ENCODE measurements at regions not wholly inside any gene's neighbourhood (a gene's known extent, or its start where the extent isn't known, plus 50 kb on each side); places are given as distances from the start of the nearest gene placed in this dataset.
"Not testable (repeated sequence)": the region's sequence is repeated elsewhere in the genome, so short reads cannot be mapped to it uniquely, and the experiment has no call there.

DNA sequence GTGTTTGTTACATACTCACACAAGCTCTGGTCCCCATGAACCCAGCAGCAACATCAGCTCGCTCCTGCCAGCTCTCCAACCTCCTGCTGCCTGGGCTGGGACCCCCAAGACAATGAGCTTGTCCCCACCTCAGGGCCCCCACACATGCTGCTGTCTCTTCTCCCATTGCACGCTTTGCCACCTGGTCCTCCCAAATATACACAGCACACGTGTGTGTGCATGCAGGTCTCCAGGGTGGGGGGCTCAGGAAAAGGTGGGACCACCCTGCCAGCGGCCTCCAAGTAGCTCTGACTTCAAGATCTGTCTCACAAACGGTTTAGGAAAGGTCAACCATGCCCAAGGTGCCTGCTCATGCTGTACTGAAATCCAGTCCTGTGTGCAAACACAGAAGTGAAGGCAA lies 68.1 kb upstream of the CCND1 start:
- no peak for DNase-seq

DNA sequence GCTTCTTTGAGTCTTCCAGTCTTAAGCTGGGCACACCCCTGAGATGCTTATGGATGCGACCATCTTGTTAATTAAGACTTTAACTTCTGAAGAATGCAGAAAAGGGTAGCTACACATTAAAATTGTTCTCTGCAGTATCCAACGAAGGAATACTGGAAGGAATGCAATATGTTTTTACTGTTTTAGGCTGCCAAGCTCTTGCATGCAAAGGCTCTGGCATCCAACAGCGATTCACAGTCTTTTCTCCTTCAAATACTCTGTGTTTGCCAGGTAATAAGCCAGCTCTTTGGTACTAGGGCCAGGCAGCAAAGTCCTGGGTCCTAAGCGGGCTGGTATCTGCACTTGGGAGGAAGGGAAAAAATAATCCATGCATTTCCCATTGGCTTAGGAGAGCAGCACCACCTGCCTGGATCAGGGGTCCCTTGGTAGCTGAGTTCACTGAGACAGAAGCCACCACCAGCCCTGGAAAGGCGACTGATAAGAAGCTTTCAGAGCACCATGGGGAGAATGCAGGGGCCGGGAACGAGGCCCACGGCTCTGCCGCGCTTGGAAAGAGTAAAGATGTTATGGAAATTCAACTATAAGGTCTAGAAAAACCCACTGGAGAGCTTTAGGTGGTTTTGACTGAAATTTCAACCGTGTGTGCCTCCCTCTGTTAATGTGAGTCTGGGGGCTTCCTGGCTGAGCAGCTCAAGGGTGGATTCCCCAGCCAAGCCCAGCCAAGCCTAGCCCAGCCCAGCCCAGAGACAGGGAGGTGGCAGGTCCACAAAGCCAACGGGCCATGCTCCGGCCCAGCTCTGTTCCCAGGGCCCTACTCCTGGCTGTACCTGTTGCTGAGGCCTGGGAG lies 67.0 kb upstream of the CCND1 start:
- DNase-seq, result no peak

DNA sequence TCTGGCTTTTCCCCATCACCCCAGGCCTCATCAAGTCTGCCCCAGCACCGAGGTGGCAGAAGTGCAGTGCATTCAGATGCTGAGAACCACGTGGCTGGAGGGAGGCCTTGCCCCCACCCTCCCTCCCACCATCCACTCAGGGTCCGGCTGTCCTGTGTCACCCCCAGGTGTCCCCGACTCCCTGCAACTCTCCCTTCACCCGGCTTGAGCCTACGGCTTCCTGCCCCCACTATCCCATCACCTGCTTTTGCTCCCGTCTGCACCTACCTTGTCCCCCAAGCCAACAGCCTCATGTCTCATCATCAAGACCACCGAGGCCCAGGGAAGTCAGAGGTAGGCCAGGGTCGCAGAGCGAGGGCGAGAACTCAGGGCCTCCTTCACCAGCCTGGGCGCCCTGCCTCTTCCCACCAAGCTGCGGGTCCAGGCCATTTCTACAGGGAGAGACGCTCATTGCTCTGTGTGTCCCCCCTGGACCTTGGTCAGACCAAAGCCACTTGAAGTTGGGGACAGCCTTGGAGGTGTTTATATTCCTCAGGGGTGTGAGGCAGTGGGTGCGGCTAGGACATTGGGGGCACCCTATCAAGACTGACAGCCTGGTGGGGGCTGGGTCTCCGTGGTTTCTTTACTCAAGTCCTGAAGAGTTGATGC lies 66.2 kb upstream of the CCND1 start:
- peak in 1 of 2 experiments; percentile 4 for DNase-seq

DNA sequence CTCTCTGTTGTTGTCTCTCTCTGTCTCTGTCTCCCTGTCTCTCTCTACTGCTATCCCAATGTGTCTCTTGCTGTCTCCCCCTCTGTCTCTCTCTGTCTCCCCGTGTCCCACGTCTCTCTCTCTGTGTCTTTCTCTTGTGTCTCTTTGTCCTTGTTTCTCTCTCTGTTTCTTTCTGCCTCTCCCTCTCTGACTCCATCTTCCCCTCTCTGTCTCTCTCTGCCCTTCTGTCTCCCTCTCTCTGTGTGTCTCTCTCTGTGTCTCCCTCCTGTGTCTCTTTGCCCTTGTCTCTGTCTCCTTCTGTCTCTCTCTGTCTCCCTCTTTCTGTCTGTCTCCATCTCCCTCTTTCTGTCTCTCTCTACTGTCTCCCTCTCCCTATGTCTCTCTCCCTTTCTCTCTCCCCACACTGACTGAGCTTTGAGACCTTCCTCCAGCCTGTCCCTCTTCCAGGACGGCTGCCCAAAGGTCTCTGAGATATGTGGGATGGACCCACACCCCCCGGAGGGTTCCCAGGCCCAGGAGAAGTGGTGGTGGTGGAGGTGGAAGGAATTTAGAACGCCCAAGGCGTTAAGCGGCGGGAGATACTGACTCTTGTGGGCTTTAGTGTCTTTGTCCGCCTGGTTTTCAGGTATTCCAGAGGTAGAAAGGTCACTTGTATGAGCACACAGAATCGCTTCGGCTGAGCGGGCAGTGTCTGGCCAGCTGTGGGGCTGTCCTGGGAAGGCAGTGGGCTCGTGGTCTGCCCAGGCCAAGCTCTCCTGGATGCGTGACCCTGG lies 65.5 kb upstream of the CCND1 start:
- no peak for DNase-seq

DNA sequence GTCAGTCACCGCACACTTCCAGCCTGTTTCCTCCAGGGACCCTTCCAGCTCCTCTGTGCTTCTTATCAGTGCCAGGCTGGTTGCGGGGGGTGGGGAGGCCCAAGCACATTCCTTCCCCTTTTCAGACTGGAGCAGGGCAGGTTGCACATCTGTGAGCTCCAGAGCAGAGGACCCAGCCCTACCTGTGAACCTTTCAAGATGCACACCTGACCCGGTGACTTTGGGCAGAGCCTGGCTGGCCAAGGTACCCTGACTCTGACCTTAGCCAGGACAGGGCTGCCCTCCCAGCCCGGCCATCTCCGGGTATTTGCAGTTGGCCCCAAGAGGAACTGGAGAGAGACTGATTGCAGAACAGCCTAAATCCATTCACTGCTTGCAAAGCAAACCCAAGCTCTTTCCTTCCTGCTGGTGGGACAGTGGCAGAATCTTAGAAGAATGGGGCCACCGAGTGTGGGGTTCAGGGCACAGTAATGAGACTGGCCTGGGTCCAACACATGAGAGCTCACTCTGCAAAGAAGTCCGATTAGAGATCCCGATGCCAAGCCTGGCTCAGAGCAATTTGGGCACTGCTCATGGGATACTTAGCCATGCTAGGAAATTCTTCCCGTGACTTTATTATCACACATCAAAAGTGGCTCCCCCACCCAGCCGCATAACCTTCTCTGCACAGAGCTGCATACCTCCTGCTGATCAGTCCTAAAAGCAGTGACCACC lies 64.7 kb upstream of the CCND1 start:
- DNase-seq, result no peak

DNA sequence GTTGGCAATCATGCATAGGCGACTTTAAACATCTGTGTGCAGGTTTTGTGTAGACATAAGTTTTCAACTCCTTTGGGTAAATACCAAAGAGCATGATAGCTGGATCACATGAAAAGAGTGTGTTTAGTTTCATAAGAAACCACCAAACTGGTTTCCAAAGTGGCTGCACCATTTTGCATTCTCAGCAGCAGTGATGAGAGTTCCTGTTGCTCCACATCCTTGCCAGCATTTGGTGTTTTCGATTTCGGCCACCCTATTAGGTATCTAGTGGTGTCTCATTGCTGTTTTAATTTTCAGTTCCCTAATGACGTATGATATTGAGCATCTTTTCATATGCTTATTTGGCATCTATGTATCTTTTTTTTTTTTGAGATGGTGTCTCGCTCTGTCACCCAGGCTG lies 62.8 kb upstream of the CCND1 start:
- DNase-seq, result no peak

DNA sequence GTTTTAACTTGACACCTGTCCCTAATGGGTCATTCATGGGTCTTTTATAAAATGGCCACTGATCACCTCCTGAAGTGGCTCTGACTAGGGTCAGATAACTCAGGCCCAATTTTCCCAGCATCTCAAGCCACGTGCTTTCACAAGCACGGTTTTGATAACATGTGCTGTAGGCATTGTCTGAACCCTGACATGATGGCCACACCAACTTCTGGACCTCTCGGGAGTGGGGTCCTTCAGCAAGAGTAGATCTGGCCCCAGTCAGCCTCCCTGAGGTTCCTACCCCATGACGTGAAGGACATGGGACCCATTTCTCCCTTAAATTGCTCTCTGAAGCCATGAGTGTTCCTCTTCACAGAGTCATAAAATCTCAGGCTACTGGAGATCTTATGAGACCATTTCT lies 60.4 kb upstream of the CCND1 start:
- no peak for DNase-seq

DNA sequence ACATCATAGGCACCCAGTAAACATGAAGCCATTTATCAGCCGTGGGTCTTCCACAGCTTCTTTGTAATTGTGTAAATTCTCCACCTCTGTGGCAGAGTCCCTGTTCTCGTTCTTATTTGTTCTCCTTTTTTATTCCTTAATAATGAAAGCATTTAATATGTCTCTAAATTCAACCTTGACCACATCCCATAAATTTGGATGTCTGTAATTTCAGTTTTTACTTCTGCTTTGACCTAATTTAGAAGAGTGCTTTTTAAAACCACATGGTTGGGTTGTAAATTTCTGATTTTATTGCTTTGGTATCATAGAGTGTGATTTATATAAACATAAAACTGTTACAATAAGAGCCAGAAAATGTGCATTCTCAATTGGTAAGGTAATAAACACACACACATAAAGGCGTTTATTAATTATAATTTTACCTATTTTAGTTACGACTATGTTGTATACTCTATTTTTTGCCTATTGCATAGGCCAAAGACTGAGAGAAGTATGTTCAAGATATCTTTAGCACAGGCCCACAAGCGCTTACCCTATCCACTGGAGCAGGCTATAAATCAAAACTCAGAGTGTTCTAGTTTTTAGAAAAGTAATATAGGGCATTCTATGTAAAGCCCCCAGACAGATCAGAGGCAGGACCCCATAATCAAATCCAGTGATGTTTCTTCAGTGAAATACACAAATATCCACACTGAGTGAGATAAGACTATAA lies 58.0 kb upstream of the CCND1 start:
- no peak for DNase-seq

DNA sequence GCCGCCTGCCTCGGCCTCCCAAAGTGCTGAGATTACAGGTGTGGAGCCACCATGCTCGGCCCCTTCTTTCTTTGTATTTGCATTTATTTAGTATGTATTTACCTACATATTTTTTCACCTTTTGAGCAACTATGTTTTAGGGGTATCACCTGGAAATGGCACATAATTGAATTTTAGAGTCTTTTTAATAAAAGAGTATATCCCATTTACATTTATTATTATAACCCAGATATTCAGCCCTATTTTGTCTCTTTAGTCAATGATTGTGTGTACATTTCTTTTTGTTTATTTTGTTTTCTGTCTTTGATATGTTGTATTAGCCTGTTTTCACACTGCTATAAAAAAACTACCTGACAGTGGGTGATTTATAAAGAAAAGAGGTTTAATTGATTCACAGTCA lies 56.8 kb upstream of the CCND1 start:
- no peak for DNase-seq

DNA sequence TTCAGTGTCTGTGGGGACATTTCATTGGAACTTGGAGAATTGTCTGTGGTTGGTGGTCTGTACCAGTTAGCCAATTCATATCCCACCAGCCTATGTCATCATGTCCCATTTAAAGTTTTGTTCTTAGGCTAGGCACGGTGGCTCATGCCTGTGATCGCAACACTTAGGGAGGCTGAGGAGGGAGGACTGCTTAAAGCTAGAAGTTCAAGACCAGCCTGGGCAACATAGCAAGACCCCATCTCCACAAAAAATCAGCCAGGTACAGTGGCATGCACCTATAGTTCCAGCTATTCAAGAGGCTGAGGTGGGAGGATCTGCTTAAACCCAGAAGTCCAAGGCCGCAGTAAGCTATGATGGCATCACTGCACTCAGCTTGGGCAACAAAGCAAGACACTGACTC lies 55.6 kb upstream of the CCND1 start:
- DNase-seq, result no peak

DNA sequence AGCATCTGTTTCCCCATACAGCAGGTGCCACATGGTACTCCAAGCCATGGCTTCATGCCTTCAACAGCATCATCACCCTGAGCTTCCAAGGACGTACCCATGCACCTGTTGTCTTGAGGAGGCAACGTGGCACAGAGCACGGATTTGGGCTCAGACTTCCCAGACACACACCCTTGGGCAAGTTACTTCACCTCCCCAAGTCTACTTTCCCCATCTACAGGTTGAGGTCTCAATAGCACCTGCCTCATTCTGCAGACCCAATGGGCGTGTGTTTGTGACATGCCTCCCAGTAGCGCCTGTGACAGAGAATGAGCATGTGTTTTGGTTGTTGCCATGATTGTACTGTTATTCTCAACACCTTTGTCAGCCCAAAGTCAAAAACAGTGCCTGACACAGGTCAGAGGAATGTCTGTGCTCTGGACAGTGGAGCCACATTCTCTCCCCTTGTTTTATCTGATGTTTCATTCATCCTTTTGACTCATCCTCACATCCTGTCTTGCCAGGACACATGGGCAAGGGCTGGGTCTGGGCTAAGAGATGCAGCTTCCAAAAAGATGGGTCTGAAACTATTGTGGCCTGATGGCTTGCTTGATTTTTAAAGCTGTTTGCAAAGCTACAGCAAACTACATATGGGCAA lies 53.4 kb upstream of the CCND1 start:
- no peak for DNase-seq

DNA sequence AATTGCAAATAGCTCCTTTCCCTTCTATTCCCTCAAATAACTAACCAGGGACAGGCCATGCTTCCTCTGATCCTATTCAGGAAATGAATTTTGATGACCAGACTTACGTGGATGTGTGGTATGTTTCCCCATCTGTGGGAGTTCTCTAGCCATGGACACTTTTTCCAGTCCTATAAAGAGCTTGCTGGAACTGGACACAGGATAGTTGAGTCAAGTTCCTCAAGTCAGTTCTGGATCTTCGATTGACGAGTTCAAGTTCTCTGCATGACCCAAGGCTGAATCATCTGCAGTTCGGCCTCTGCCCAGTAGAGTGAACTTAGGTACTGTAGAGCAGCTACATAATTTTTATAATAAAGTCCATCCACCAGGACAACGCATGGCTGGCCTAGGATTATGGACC lies 52.7 kb upstream of the CCND1 start:
- DNase-seq, result no peak

DNA sequence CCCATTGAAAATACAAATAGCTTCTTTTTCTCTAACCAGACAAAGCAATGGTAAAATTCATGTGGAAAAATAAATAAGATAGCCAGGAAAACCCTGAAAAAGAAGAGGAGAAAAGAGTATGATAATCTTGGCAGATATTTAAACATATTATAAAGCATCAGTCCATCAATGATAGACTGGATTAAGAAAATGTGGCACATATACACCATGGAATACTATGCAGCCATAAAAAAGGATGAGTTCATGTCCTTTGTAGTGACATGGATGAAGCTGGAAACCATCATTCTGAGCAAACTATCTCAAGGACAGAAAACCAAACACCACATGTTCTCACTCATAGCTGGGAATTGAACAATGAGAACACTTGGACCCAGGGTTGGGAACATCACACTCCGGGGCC lies 50.9 kb upstream of the CCND1 start:
- not testable (repeated sequence) for DNase-seq

Data from activated T-cell treated with anti-CD3 and anti-CD28 coated beads, Interleukin-2, amount 50 U/mL, for 48 hours (primary cell).